GM12878 (cell line): ENCODE measurements at regions not wholly inside any gene's neighbourhood (a gene's known extent, or its start where the extent isn't known, plus 50 kb on each side); places are given as distances from the start of the nearest gene placed in this dataset.

Source experiments
- ATAC-seq: fragments of 200-7000 bp; cut with Tn5 transposase; 3 replicates; pipeline ENCODE4 v1.9.1; 2020; ENCODE audit warnings: mild to moderate bottlenecking, moderate library complexity
- BruUV-seq: library from RNA; stranded (reverse); fragments of 400-500 nt; replicated peaks from 2 replicates; lab custom pipeline; 2021; lab: Mats Ljungman, UMichigan
- CTCF ChIA-PET: fragments of 300-600 bp; sonication (Branson Sonifier 250); formaldehyde crosslinking; extraction: SDS; loops from one replicate; lab custom pipeline; 2021; ENCODE audit warnings: inconsistent platforms; lab: Yijun Ruan, JAX
- POLR2A ChIA-PET: fragments of 350-600 bp; formaldehyde crosslinking; extraction: SDS; loops from one replicate; lab custom pipeline; 2021; ENCODE audit warnings: inconsistent platforms; lab: Charles Lee
- RAD21 ChIA-PET: fragments of 300-600 bp; sonication (Branson Sonifier 250); formaldehyde crosslinking; loops from one replicate; lab custom pipeline; 2023; ENCODE audit warnings: antibody characterized with exemption; ENCODE audit not compliant: unreplicated experiment; lab: Charles Lee
- SMC1A ChIA-PET: fragments of 300-600 bp; sonication (Branson Sonifier 250); formaldehyde crosslinking; loops from one replicate; lab custom pipeline; 2023; ENCODE audit not compliant: unreplicated experiment, uncharacterized antibody; lab: Charles Lee
- DNase-seq: peaks from one replicate; pipeline ENCODE4 v3.0.0-alpha.2; 2011; ENCODE audit warnings: low read depth, low spot score
- FAIRE-seq: peaks from 3 replicates; lab custom pipeline; 2011; peaks lifted over from hg19 to GRCh38; lab: Jason Lieb, UNC
- H2AFZ ChIP-seq: 2 replicates; pipeline ENCODE4 v1.6.0; 2011; ENCODE audit warnings: low read depth, low read length, control low read depth; ENCODE audit not compliant: control insufficient read depth
- H3K27ac ChIP-seq: 2 replicates; pipeline ENCODE4 v1.5.1; 2011; ENCODE audit warnings: control low read depth; ENCODE audit not compliant: control insufficient read depth, insufficient read depth
- H3K27me3 ChIP-seq, 2 experiments: replicated peaks in 1 of 2; 2 replicates each; pipeline versions ENCODE4 v1.6.0 to v1.6.1; 2011; ENCODE audit warnings: low read length in 1 of 2; ENCODE audit not compliant: control insufficient read depth in 2 of 2, insufficient read depth in 2 of 2
- H3K36me3 ChIP-seq, 2 experiments: 2 replicates each; pipeline ENCODE4 v1.5.1; 2011; ENCODE audit warnings: low read length in 1 of 2; ENCODE audit not compliant: control insufficient read depth in 2 of 2, insufficient read depth in 2 of 2
- H3K4me1 ChIP-seq: 2 replicates; pipeline ENCODE4 v1.6.1; 2011; ENCODE audit warnings: mild to moderate bottlenecking, low read length, moderate library complexity, mixed read lengths; ENCODE audit not compliant: control insufficient read depth, insufficient read depth
- H3K4me2 ChIP-seq: 2 replicates; pipeline ENCODE4 v1.6.0; 2011; ENCODE audit warnings: control low read depth; ENCODE audit not compliant: control insufficient read depth, insufficient read depth
- H3K4me3 ChIP-seq: fragments of 200-600 bp; sonication (generic); 2 replicates; pipeline ENCODE4 v1.5.1; 2016
- H3K79me2 ChIP-seq: 2 replicates; pipeline ENCODE4 v1.6.0; 2011; ENCODE audit warnings: low read length; ENCODE audit not compliant: control insufficient read depth, insufficient read depth
- H3K9ac ChIP-seq: 2 replicates; pipeline ENCODE4 v1.8.0; 2011; ENCODE audit warnings: low read length, control low read depth, mixed read lengths; ENCODE audit not compliant: control insufficient read depth, insufficient read depth
- H3K9me3 ChIP-seq: replicated peaks from 3 replicates; pipeline ENCODE4 v1.5.1; 2011; ENCODE audit warnings: mild to moderate bottlenecking, low read length; ENCODE audit not compliant: control insufficient read depth, insufficient read depth
- H4K20me1 ChIP-seq: 2 replicates; pipeline ENCODE4 v1.6.0; 2011; ENCODE audit not compliant: control insufficient read depth, insufficient read depth
- CEBPZ ChIP-seq: fragments of 150-350 bp; IDR thresholded peaks from 2 replicates; pipeline ENCODE4 v1.6.1; 2016; ENCODE audit warnings: low read depth, low read length
- CHD4 ChIP-seq: fragments of 200-600 bp; sonication (generic); IDR thresholded peaks from 2 replicates; pipeline ENCODE4 v1.6.1; 2016; ENCODE audit warnings: mild to moderate bottlenecking
- HSF1 ChIP-seq: fragments of 150-350 bp; IDR thresholded peaks from 2 replicates; pipeline ENCODE4 v1.6.1; 2014; ENCODE audit warnings: mild to moderate bottlenecking, low read depth, low read length
- IKZF2 ChIP-seq, 2 experiments: fragments of 450-650 bp; IDR thresholded peaks; 2 replicates each; pipeline ENCODE4 v1.6.1; 2017; ENCODE audit warnings: mild to moderate bottlenecking in 2 of 2, moderate library complexity in 2 of 2
- MLLT1 ChIP-seq: fragments of 450-650 bp; IDR thresholded peaks from 2 replicates; pipeline ENCODE4 v1.6.1; 2016; ENCODE audit warnings: mild to moderate bottlenecking
- MTA2 ChIP-seq: fragments of 450-650 bp; IDR thresholded peaks from 2 replicates; pipeline ENCODE4 v1.6.1; 2016; ENCODE audit warnings: low read depth, mild to moderate bottlenecking, moderate library complexity
- NRF1 ChIP-seq: conservative IDR thresholded peaks from 2 replicates; pipeline ENCODE4 v1.6.1; 2011; ENCODE audit warnings: mild to moderate bottlenecking, low read depth, low read length, improper control_type of control experiment
- POLR2AphosphoS2 ChIP-seq: IDR thresholded peaks from 2 replicates; pipeline ENCODE4 v1.6.1; 2011; ENCODE audit warnings: low read depth, mild to moderate bottlenecking, low read length, improper control_type of control experiment, moderate library complexity
- RUNX3 ChIP-seq: IDR thresholded peaks from 2 replicates; pipeline ENCODE4 v1.6.1; 2012; ENCODE audit warnings: low read length, inconsistent platforms
- SIX5 ChIP-seq: IDR thresholded peaks from 2 replicates; pipeline ENCODE4 v1.6.1; 2011; ENCODE audit warnings: mild to moderate bottlenecking, low read depth, low read length, moderate library complexity; ENCODE audit not compliant: severe bottlenecking
- TBL1XR1 ChIP-seq: IDR thresholded peaks from 2 replicates; pipeline ENCODE4 v1.6.1; 2012; ENCODE audit warnings: low read depth, low read length, improper control_type of control experiment
- TCF3 ChIP-seq: IDR thresholded peaks from 2 replicates; pipeline ENCODE4 v1.6.1; 2012; ENCODE audit warnings: low read depth, mild to moderate bottlenecking, low read length, borderline replicate concordance; ENCODE audit not compliant: insufficient read depth
- ZBTB40 ChIP-seq: fragments of 450-650 bp; IDR thresholded peaks from 2 replicates; pipeline ENCODE4 v1.6.1; 2016; ENCODE audit warnings: mild to moderate bottlenecking, moderate library complexity, borderline replicate concordance
- WGBS: methylation state at CpG from one replicate; pipeline ENCODE4 v1.1.6; 2016; ENCODE audit warnings: low lambda C conversion rate; ENCODE audit not compliant: insufficient replicate concordance, insufficient coverage; ENCODE audit errors: missing lambda C conversion rate; 5-methylcytosine and 5-hydroxymethylcytosine counted together
- in situ Hi-C: fragments of 300-500 bp; cut with MboI; formaldehyde crosslinking; loops from 9 replicates; pipeline ENCODE4 v1.14.3; 2018; ENCODE audit warnings: mixed read lengths
- intact Hi-C: fragments of 100-400 bp; cut with micrococcal nuclease; formaldehyde crosslinking; loops from one replicate; pipeline ENCODE4 v1.14.2; 2022; ENCODE audit not compliant: unreplicated experiment

GRCh38 chr7:89458114-89458513 is 662.6 kb upstream of the TEX47 start:
- H3K4me1 ChIP-seq: no peaks in the 10 kb centered on the region
- WGBS: 32% methylated on average over 3 of the region's 3 CpGs
- no peak for TF ChIP-seq TCF3
- no peak for TF ChIP-seq IKZF2 (IDR thresholded peaks at IDR 0.05)
- no peak for TF ChIP-seq CHD4
- no peak for TF ChIP-seq RUNX3
- TF ChIP-seq POLR2AphosphoS2: no peak
- TF ChIP-seq TBL1XR1: no peak
- no peak for TF ChIP-seq NRF1
- no peak for TF ChIP-seq ZBTB40
- TF ChIP-seq HSF1: no peak
- TF ChIP-seq MTA2: no peak
- TF ChIP-seq CEBPZ: no peak
- TF ChIP-seq SIX5: no peak
- no peak for TF ChIP-seq MLLT1

More at GRCh38 chr7:89458114-89458513, 662.6 kb upstream of the TEX47 start:
- in situ Hi-C loops: no loop called here
- no peak overlapping the region for H3K27ac ChIP-seq
- no peaks in the 10 kb centered on the region for H3K27me3 ChIP-seq
- SMC1A ChIA-PET: interaction anchor here (0.7 to 1.5 kb wide), 2 partner anchors 13 to 165 kb away, joined by 3 read pairs; no protein-coding TSS in a partner anchor
- no TSS peak for BruUV-seq
- no peak overlapping the region for H2AFZ ChIP-seq
- POLR2A ChIA-PET: no interaction called here
- H3K9me3 ChIP-seq: no peaks in the 10 kb centered on the region
- H3K36me3 ChIP-seq: no peaks in the 10 kb centered on the region
- CTCF ChIA-PET: interaction anchor here (1.9 kb wide), 1 partner anchor 13 kb away, joined by 6 read pairs; no protein-coding TSS in a partner anchor
- intact Hi-C loops: no loop called here
- no peaks in the 10 kb centered on the region for H4K20me1 ChIP-seq
- no peak for DNase-seq
- H3K4me3 ChIP-seq: no peak overlapping the region
- no peak for FAIRE-seq
- no peaks in the 10 kb centered on the region for H3K79me2 ChIP-seq
- no peak overlapping the region for H3K4me2 ChIP-seq
- H3K9ac ChIP-seq: no peak overlapping the region
- RAD21 ChIA-PET: no interaction called here
- ATAC-seq: no peak
